Fibroblast of mammary gland (primary cell): ENCODE measurements at regions not wholly inside any gene's neighbourhood (a gene's known extent, or its start where the extent isn't known, plus 50 kb on each side); places are given as distances from the start of the nearest gene placed in this dataset.

Experiments used
- DNase-seq: peaks from one replicate; pipeline ENCODE4 v3.0.0-alpha.2; 2010; ENCODE audit warnings: low read depth
- H3K4me3 ChIP-seq: 2 replicates; pipeline ENCODE4 v1.5.1; 2011; ENCODE audit warnings: low read depth, mild to moderate bottlenecking, low read length, moderate library complexity; ENCODE audit not compliant: control insufficient read depth
- TF ChIP-seq, protein P1 (sequence below): conservative IDR thresholded peaks from 2 replicates; pipeline ENCODE4 v1.5.1; 2011; ENCODE audit warnings: low read depth, low read length, inconsistent platforms; ENCODE audit not compliant: control insufficient read depth, insufficient read depth

DNA sequence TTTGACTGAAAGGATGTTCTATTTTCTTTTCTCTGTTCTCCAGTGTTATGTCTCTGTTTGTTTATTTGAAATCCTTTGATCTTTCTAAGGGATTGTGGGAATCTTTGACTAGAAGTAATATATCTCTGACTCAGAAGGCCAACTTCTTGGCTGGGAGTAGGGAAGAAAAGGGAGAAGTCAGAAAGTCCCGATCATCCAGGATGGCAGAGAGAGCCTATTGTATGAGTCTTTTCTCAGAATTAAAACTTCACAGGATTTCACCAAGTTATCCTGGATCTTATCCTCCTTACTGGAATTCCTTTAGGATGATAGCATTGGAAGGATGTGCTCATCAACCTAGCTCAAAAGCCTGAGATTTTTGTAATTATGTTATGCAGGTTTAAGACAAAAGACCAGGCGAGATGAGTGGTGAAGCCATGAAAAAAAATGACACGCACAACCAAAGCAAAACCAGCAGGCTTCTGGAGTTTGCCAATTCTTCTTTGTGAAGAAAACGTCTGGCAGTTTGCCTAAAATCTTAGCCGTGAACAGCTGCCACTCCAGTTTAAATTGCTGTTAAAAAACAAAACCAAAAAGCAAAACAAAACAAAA lies 383.6 kb upstream of the SMIM21 start:
- H3K4me3 ChIP-seq, result no peak overlapping the region
- DNase-seq, result no peak
- TF ChIP-seq, protein P1, sequence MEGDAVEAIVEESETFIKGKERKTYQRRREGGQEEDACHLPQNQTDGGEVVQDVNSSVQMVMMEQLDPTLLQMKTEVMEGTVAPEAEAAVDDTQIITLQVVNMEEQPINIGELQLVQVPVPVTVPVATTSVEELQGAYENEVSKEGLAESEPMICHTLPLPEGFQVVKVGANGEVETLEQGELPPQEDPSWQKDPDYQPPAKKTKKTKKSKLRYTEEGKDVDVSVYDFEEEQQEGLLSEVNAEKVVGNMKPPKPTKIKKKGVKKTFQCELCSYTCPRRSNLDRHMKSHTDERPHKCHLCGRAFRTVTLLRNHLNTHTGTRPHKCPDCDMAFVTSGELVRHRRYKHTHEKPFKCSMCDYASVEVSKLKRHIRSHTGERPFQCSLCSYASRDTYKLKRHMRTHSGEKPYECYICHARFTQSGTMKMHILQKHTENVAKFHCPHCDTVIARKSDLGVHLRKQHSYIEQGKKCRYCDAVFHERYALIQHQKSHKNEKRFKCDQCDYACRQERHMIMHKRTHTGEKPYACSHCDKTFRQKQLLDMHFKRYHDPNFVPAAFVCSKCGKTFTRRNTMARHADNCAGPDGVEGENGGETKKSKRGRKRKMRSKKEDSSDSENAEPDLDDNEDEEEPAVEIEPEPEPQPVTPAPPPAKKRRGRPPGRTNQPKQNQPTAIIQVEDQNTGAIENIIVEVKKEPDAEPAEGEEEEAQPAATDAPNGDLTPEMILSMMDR, result no peak

DNA sequence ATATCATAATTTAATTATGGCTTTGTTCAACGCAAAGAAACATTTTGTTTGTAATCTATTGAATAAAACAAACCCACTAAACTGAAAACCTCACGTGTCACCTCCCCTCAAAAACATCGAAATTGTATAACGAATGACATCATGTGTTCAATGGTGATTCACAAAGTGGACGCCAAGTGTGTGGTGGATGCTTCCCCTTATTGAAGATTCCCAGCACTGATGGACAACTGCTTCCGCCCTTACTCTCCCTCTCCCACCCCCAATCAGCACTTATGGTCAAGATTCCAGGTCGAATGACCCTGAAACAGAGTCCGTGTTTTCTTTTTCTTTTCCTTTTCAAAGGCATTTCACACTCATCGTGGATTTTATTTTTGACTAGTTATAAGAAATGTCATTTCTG lies 383.0 kb upstream of the SMIM21 start:
- DNase-seq, result no peak
- TF ChIP-seq, protein P1, result no peak
- H3K4me3 ChIP-seq, result no peak overlapping the region

DNA sequence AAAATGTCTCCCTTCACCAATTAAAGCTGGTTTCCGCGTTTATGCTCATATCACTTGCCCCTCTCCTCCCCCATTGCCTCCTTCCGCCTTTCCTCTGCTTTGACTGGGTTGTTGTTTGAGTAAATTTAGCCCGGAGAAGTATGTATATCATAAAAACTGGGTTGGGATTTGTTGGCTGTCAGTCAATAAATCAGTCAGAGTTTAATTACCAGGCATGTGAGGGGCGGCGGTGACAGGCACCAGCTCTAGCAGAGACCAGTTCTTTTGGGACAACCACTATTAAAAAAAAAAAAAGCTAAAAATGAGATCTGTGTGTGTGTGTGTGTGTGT lies 382.4 kb upstream of the SMIM21 start:
- no peak overlapping the region for H3K4me3 ChIP-seq
- DNase-seq, result no peak
- TF ChIP-seq, protein P1, result no peak

DNA sequence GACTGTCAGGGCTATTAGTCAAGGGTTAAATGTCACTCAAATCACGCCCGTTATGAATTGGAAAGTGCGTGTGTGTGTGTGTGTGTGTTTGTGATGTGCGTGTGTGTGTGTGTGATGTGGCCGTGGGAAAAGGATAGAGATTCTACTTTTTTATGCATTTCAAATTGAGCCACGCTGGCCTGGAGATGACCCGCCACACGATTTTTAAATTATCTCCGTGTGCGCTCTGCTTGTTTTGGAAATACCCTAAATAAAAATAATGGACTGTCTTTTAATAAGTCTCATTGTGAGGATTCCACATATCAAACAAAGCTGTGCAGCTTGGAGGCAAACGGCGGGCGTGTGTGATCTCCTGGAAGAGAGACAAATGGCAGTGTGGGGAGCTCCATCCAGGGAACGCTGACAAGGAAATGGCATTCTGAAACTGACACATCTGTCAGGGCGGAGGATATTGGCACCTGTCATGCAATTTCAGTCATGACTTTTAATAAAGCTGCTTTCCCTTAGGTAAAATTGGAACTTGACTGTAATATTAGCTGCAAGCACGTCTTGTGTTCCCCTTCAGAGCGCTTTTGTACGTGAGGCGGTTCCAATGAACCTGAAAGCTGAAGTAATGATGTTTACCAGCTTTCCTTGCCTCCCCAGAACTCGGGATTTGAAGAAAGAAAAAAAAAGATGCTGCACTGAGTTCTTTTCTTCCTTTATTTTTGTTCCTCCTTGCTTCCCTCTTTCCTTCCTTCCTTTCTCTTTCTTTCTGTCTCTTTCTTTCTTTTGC lies 381.8 kb upstream of the SMIM21 start:
- no peak overlapping the region for H3K4me3 ChIP-seq
- DNase-seq, result no peak
- TF ChIP-seq, protein P1, result no peak

DNA sequence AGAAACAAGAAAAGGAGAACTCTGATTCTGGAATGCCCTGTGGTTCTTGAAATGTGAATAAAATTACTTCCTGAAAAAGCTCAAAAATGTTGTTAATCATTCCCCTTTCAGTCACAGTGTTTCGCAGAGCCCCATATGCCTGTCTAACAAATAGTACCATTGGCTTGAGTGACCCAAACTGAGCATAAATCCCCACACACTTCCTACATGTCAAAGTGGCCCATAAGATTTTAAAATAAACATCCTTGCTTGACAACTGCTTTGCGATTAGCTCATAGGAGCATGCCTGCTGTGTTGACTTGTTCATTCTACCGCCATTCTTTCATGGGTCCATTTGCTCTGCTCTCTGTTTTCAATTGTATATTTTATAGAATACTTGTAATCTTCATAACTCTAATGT lies 377.8 kb upstream of the SMIM21 start:
- TF ChIP-seq, protein P1, result no peak
- DNase-seq, result no peak
- H3K4me3 ChIP-seq, result no peak overlapping the region

DNA sequence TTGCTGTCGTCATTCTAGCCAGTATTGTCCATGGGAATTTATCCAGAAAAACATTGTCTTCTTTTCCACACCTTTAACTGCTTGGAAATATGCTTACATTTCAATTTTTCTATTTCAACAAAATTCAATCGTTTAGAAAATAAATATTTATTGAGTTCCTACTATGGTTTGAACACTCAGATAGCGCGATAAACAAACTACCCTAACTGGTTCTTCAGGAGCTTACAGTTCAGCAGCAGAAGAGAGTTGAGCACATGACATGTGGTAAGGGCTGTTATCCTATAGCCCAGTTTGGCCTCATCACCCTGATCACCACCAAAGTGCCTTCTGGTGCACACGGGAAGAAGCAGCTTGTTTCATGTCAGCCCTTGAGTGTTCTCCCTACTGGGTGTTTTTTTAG lies 375.2 kb upstream of the SMIM21 start:
- TF ChIP-seq, protein P1, result no peak
- no peak for DNase-seq
- no peak overlapping the region for H3K4me3 ChIP-seq
